B cell (primary cell): ENCODE measurements at regions not wholly inside any gene's neighbourhood (a gene's known extent, or its start where the extent isn't known, plus 50 kb on each side); places are given as distances from the start of the nearest gene placed in this dataset.

Source experiments
- ATAC-seq: fragments of 200-7000 bp; cut with Tn5 transposase; one replicate; pipeline ENCODE4 v1.10.0; 2021; ENCODE audit warnings: low read depth, mild to moderate bottlenecking, moderate number of reproducible peaks, moderate library complexity
- CTCF ChIA-PET: fragments of 350-600 bp; sonication (Branson Sonifier 250); formaldehyde crosslinking; loops from one replicate; lab custom pipeline; 2021; ENCODE audit warnings: antibody characterized with exemption, inconsistent platforms; lab: Charles Lee
- POLR2A ChIA-PET: fragments of 350-600 bp; sonication (Branson Sonifier 250); formaldehyde crosslinking; loops from one replicate; lab custom pipeline; 2021; ENCODE audit warnings: antibody characterized with exemption; lab: Charles Lee
- DNase-seq: peaks from one replicate; pipeline ENCODE4 v3.0.0; 2013
- H2AFZ ChIP-seq: 2 replicates; pipeline ENCODE4 v1.6.1; 2012; ENCODE audit warnings: mild to moderate bottlenecking, low read depth, low read length; ENCODE audit not compliant: insufficient read depth, poor library complexity, severe bottlenecking
- H3K27ac ChIP-seq, 2 donors: 1 replicate in 1 of 2; 2 replicates in 1 of 2; pipeline ENCODE4 v1.5.1; 2012 to 2013; ENCODE audit warnings: low read length in 2 of 2, mild to moderate bottlenecking in 2 of 2, moderate library complexity in 1 of 2
- H3K27me3 ChIP-seq, 4 experiments: fragments of 200-600 bp in 1 of 4; sonication (generic) in 1 of 4; replicated peaks in 1 of 4; 1 replicate in 2 of 4; 2 replicates in 2 of 4; pipeline versions ENCODE4 v1.6.1 to v1.7.0; 2013 to 2016; ENCODE audit warnings: low read length in 3 of 4, mild to moderate bottlenecking in 2 of 4, mixed read lengths in 1 of 4, moderate library complexity in 1 of 4; ENCODE audit not compliant: insufficient read depth in 4 of 4, control insufficient read depth in 3 of 4; ENCODE audit errors: control extremely low read depth in 1 of 4
- H3K36me3 ChIP-seq, 2 experiments: replicated peaks in 1 of 2; 1 replicate in 1 of 2; 2 replicates in 1 of 2; pipeline versions ENCODE4 v1.6.1 to v1.7.1; 2013; ENCODE audit warnings: low read length in 1 of 2; ENCODE audit not compliant: insufficient read depth in 2 of 2, control insufficient read depth in 1 of 2; ENCODE audit errors: control extremely low read depth in 1 of 2, extremely low read depth in 1 of 2
- H3K4me1 ChIP-seq, 2 donors: fragments of 200-600 bp in 1 of 2; sonication (generic) in 1 of 2; 1 replicate in 1 of 2; 2 replicates in 1 of 2; pipeline versions ENCODE4 v1.5.1 to v1.6.1; 2013 to 2017; ENCODE audit warnings: low read length in 2 of 2; ENCODE audit not compliant: control insufficient read depth in 2 of 2, insufficient read depth in 2 of 2
- H3K4me2 ChIP-seq: replicated peaks from 2 replicates; pipeline ENCODE3; 2012; ENCODE audit warnings: mild to moderate bottlenecking, low read depth, low read length; ENCODE audit not compliant: poor library complexity, severe bottlenecking
- H3K4me3 ChIP-seq, 5 experiments: fragments of 200-600 bp in 1 of 5; sonication (generic) in 1 of 5; 1 replicate in 3 of 5; 2 replicates in 2 of 5; pipeline versions ENCODE4 v1.5.1 to v1.7.0; 2011 to 2016; ENCODE audit warnings: low read length in 4 of 5, mild to moderate bottlenecking in 4 of 5, low read depth in 2 of 5, control low read depth in 1 of 5, moderate library complexity in 1 of 5; ENCODE audit not compliant: insufficient read depth in 1 of 5; ENCODE audit errors: control extremely low read depth in 1 of 5, extremely low read depth in 1 of 5
- H3K79me2 ChIP-seq: fragments of 200-600 bp; sonication (generic); one replicate; pipeline ENCODE4 v1.6.0; 2016; ENCODE audit warnings: low read length; ENCODE audit not compliant: control insufficient read depth, insufficient read depth
- H3K9ac ChIP-seq: fragments of 200-600 bp; sonication (generic); 2 replicates; pipeline ENCODE4 v1.6.1; 2017; ENCODE audit warnings: mild to moderate bottlenecking, low read length, moderate library complexity
- H3K9me3 ChIP-seq, 3 donors: one replicate each; pipeline versions ENCODE4 v1.6.1 to v1.7.1; 2013; ENCODE audit warnings: low read length in 2 of 3; ENCODE audit not compliant: control insufficient read depth in 2 of 3, insufficient read depth in 1 of 3; ENCODE audit errors: control extremely low read depth in 1 of 3
- H4K20me1 ChIP-seq: 2 replicates; pipeline ENCODE4 v1.6.0; 2012; ENCODE audit warnings: mild to moderate bottlenecking, low read length; ENCODE audit not compliant: insufficient read depth, control insufficient read depth, poor library complexity, severe bottlenecking
- H3K27ac Mint-ChIP-seq: one replicate; pipeline ENCODE4 v1.8.0; 2021; ENCODE audit warnings: mixed read lengths
- H3K27me3 Mint-ChIP-seq: one replicate; pipeline ENCODE4 v1.8.0; 2021; ENCODE audit warnings: mixed read lengths
- H3K4me1 Mint-ChIP-seq: one replicate; pipeline ENCODE4 v1.8.0; 2021; ENCODE audit warnings: mixed read lengths
- H3K4me3 Mint-ChIP-seq: one replicate; pipeline ENCODE4 v1.8.0; 2021; ENCODE audit warnings: mixed read lengths
- H3K9me3 Mint-ChIP-seq: one replicate; pipeline ENCODE4 v1.8.0; 2022; ENCODE audit warnings: mixed read lengths; ENCODE audit not compliant: insufficient read depth
- CTCF ChIP-seq: fragments of 200-600 bp; IDR thresholded peaks from one replicate; pipeline ENCODE4 v1.8.0; 2022; ENCODE audit warnings: antibody characterized with exemption, mild to moderate bottlenecking
- EZH2 ChIP-seq: IDR thresholded peaks from 2 replicates; pipeline ENCODE4 v1.6.1; 2012; ENCODE audit warnings: borderline replicate concordance, low read depth, mild to moderate bottlenecking, moderate library complexity, low read length; ENCODE audit not compliant: insufficient read depth, poor library complexity, severe bottlenecking
- WGBS: methylation state at CpG from one replicate; pipeline ENCODE4 v1.1.5; 2013; ENCODE audit warnings: missing lambda C conversion rate; ENCODE audit not compliant: insufficient coverage; 5-methylcytosine and 5-hydroxymethylcytosine counted together
- intact Hi-C: fragments of 100-400 bp; cut with micrococcal nuclease; formaldehyde crosslinking; loops from one replicate; pipeline ENCODE4 v1.10.0; 2022

DNA sequence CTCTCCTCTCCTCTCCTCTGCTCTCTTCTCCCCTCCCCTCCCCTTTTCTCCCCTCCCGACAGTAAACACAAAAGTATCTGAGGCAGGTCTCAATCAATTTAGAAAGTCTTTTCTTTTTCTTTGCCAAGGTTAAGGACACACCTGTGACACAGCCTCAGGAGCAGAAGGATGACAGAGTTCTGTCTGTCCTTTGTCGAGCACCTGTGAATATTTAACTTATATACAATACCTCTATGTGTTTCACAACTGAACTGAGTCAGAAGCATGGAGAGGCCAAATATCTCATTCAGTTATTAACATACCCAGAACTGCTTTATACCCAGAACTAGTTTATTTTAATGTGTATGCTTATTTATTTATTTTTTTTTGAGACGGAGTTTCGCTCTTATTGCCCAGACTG is 81.1 kb upstream of the ROBO1 start:
- H3K27me3 ChIP-seq, result no peaks in the 10 kb centered on the region
- H4K20me1 ChIP-seq, result no peaks in the 10 kb centered on the region
- TF ChIP-seq CTCF (no peak), EZH2 (no peak)
- no peak for ATAC-seq
- no peak for DNase-seq
- no peak overlapping the region for H3K4me3 Mint-ChIP-seq
- no peak overlapping the region for H3K9ac ChIP-seq
- H3K27ac Mint-ChIP-seq, result no peak overlapping the region
- 100% methylated on average over 3 of the region's 4 CpGs for WGBS
- POLR2A ChIA-PET, result no interaction called here
- H3K4me1 ChIP-seq, result no peaks in the 10 kb centered on the region
- H3K36me3 ChIP-seq, result no peaks in the 10 kb centered on the region
- H3K4me2 ChIP-seq, result no peak overlapping the region
- no peaks in the 10 kb centered on the region for H3K79me2 ChIP-seq
- H3K9me3 ChIP-seq, result no peaks in the 10 kb centered on the region
- intact Hi-C loops, result no loop called here
- CTCF ChIA-PET, result no interaction called here
- no peaks in the 10 kb centered on the region for H3K27me3 Mint-ChIP-seq
- H3K4me1 Mint-ChIP-seq, result no peaks in the 10 kb centered on the region
- no peak overlapping the region for H3K27ac ChIP-seq
- H3K9me3 Mint-ChIP-seq, result no peaks in the 10 kb centered on the region
- no peak overlapping the region for H3K4me3 ChIP-seq
- H2AFZ ChIP-seq, result no peak overlapping the region

DNA sequence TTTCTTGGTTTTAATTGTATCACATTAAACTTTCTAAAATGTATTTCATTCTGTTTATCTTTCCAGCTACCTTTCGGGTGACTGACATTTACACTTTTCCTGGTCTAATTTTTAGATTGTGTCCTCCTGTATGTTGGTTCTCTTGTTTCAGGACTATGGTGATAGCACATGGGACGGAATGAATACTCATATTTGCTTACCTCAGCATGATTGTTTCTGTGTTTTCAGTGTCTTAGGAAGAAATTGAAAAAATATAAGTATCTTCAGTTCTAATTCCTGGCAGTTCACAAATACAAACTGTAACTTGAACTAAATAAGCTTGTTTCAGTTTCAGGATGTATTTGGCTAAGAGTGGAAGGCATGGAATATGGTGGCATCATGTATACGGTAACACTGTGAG is 80.1 kb upstream of the ROBO1 start:
- no peak for DNase-seq
- Histone ChIP-seq H3K4me2 (no peak overlapping the region), H3K9me3 (no peaks in the 10 kb centered on the region), H3K79me2 (no peaks in the 10 kb centered on the region), H4K20me1 (no peaks in the 10 kb centered on the region), H3K9ac (no peak overlapping the region), H2AFZ (no peak overlapping the region), H3K27ac (no peak overlapping the region), H3K27me3 (no peaks in the 10 kb centered on the region), H3K4me1 (no peaks in the 10 kb centered on the region), H3K4me3 (no peak overlapping the region), H3K36me3 (no peaks in the 10 kb centered on the region)
- ChIA-PET CTCF (no interaction called here), POLR2A (no interaction called here)
- H3K27me3 Mint-ChIP-seq, result no peaks in the 10 kb centered on the region
- no peak for TF ChIP-seq EZH2
- no peak for TF ChIP-seq CTCF
- ATAC-seq, result no peak
- intact Hi-C loops, result no loop called here
- WGBS, result no CpG with 5 or more reads among the region's 3 CpGs
- no peak overlapping the region for H3K27ac Mint-ChIP-seq
- H3K4me3 Mint-ChIP-seq, result no peak overlapping the region
- H3K9me3 Mint-ChIP-seq, result no peaks in the 10 kb centered on the region
- H3K4me1 Mint-ChIP-seq, result no peaks in the 10 kb centered on the region
